ENCODE measurements at regions not wholly inside any gene's neighbourhood (a gene's known extent, or its start where the extent isn't known, plus 50 kb on each side); places are given as distances from the start of the nearest gene placed in this dataset.
A peak's percentile ranks its signal among the peaks of the same experiment; 100 is the strongest.

- no peak for TF ChIP-seq CTCF (conservative IDR thresholded peaks at IDR 0.05; ENCODE audit: low read length)
These were observed 70.1 kb upstream of the EFEMP1 start for GRCh38 chr2:55993685-55994084.

GRCh38 chr2:55995211-55995610, 71.6 kb upstream of the EFEMP1 start:
- TF ChIP-seq CTCF (conservative IDR thresholded peaks at IDR 0.05; ENCODE audit: low read length) = no peak
- no peak for DNase-seq (ENCODE audit: low read depth)

More at GRCh38 chr2:55993685-55994084, 70.1 kb upstream of the EFEMP1 start:
- no peak for DNase-seq (ENCODE audit: low read depth)
- H3K4me3 ChIP-seq (ENCODE audit: low read length) = no peak overlapping the region

GRCh38 chr2:55995902-55996301, 72.3 kb upstream of the EFEMP1 start:
- H3K4me3 ChIP-seq (ENCODE audit: low read length) = no peak overlapping the region
- DNase-seq (ENCODE audit: low read depth) = no peak
- no peak for TF ChIP-seq CTCF (conservative IDR thresholded peaks at IDR 0.05; ENCODE audit: low read length)

More at GRCh38 chr2:55995211-55995610, 71.6 kb upstream of the EFEMP1 start:
- no peak overlapping the region for H3K4me3 ChIP-seq (ENCODE audit: low read length)

GRCh38 chr2:55999231-55999630, 75.6 kb upstream of the EFEMP1 start:
- no peak for DNase-seq (ENCODE audit: low read depth)
- no peak for TF ChIP-seq CTCF (conservative IDR thresholded peaks at IDR 0.05; ENCODE audit: low read length)
- no peak overlapping the region for H3K4me3 ChIP-seq (ENCODE audit: low read length)

- no peak for TF ChIP-seq CTCF (conservative IDR thresholded peaks at IDR 0.05; ENCODE audit: low read length)
- peak; percentile 33 for DNase-seq (ENCODE audit: low read depth)
These were observed 76.2 kb upstream of the EFEMP1 start for GRCh38 chr2:55999790-56000189.

GRCh38 chr2:56001947-56002346, 78.4 kb upstream of the EFEMP1 start:
- DNase-seq (ENCODE audit: low read depth) = peak; percentile 40
- H3K4me3 ChIP-seq (ENCODE audit: low read length) = no peak overlapping the region
- TF ChIP-seq CTCF (conservative IDR thresholded peaks at IDR 0.05; ENCODE audit: low read length) = no peak

More at GRCh38 chr2:55999790-56000189, 76.2 kb upstream of the EFEMP1 start:
- H3K4me3 ChIP-seq (ENCODE audit: low read length) = no peak overlapping the region

GRCh38 chr2:56008661-56009431, 85.3 kb upstream of the EFEMP1 start:
- H3K4me3 ChIP-seq (ENCODE audit: low read length) = no peak overlapping the region
- DNase-seq (ENCODE audit: low read depth) = peak; percentile 83
- TF ChIP-seq CTCF (conservative IDR thresholded peaks at IDR 0.05; ENCODE audit: low read length) = no peak
